ENCODE measurements at regions not wholly inside any gene's neighbourhood (a gene's known extent, or its start where the extent isn't known, plus 50 kb on each side); places are given as distances from the start of the nearest gene placed in this dataset.

- no peak for DNase-seq
Measured at GRCh38 chr22:47285981-47286380, 523.5 kb downstream of the TBC1D22A start.

GRCh38 chr22:47284822-47285221, 522.4 kb downstream of the TBC1D22A start:
- DNase-seq, result no peak

- DNase-seq, result no peak
Measured at GRCh38 chr22:47284360-47284759, 521.9 kb downstream of the TBC1D22A start.

- no peak for DNase-seq
Measured at GRCh38 chr22:47283616-47284270, 521.3 kb downstream of the TBC1D22A start.

GRCh38 chr22:47282851-47283250, 520.4 kb downstream of the TBC1D22A start:
- no peak for DNase-seq

GRCh38 chr22:47282366-47282765, 519.9 kb downstream of the TBC1D22A start:
- DNase-seq, result no peak

- no peak for DNase-seq
Measured at GRCh38 chr22:47281126-47282106, 519.0 kb downstream of the TBC1D22A start.

- no peak for DNase-seq
Measured at GRCh38 chr22:47280301-47280700, 517.9 kb downstream of the TBC1D22A start.

GRCh38 chr22:47279746-47280145, 517.3 kb downstream of the TBC1D22A start:
- DNase-seq, result no peak

GRCh38 chr22:47279337-47279736, 516.9 kb downstream of the TBC1D22A start:
- DNase-seq, result no peak

- no peak for DNase-seq
Measured at GRCh38 chr22:47278655-47279054, 516.2 kb downstream of the TBC1D22A start.

GRCh38 chr22:47277531-47277930, 515.1 kb downstream of the TBC1D22A start:
- no peak for DNase-seq

- no peak for DNase-seq
Measured at GRCh38 chr22:47276991-47277390, 514.5 kb downstream of the TBC1D22A start.

- DNase-seq, result no peak
Measured at GRCh38 chr22:47276450-47276820, 514.0 kb downstream of the TBC1D22A start.

- no peak for DNase-seq
Measured at GRCh38 chr22:47275605-47276449, 513.4 kb downstream of the TBC1D22A start.

- DNase-seq, result no peak
Measured at GRCh38 chr22:47274196-47274595, 511.7 kb downstream of the TBC1D22A start.

GRCh38 chr22:47270463-47271135, 508.1 kb downstream of the TBC1D22A start:
- DNase-seq, result no peak

- no peak for DNase-seq
Measured at GRCh38 chr22:47269516-47270088, 507.2 kb downstream of the TBC1D22A start.

- no peak for DNase-seq
Measured at GRCh38 chr22:47267513-47268282, 505.2 kb downstream of the TBC1D22A start.

GRCh38 chr22:47266329-47266728, 503.9 kb downstream of the TBC1D22A start:
- DNase-seq, result no peak

GRCh38 chr22:47260551-47260950, 498.1 kb downstream of the TBC1D22A start:
- DNase-seq, result no peak
